ENCODE measurements at regions not wholly inside any gene's neighbourhood (a gene's known extent, or its start where the extent isn't known, plus 50 kb on each side); places are given as distances from the start of the nearest gene placed in this dataset.

- TF ChIP-seq, protein P1, sequence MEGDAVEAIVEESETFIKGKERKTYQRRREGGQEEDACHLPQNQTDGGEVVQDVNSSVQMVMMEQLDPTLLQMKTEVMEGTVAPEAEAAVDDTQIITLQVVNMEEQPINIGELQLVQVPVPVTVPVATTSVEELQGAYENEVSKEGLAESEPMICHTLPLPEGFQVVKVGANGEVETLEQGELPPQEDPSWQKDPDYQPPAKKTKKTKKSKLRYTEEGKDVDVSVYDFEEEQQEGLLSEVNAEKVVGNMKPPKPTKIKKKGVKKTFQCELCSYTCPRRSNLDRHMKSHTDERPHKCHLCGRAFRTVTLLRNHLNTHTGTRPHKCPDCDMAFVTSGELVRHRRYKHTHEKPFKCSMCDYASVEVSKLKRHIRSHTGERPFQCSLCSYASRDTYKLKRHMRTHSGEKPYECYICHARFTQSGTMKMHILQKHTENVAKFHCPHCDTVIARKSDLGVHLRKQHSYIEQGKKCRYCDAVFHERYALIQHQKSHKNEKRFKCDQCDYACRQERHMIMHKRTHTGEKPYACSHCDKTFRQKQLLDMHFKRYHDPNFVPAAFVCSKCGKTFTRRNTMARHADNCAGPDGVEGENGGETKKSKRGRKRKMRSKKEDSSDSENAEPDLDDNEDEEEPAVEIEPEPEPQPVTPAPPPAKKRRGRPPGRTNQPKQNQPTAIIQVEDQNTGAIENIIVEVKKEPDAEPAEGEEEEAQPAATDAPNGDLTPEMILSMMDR (IDR thresholded peaks at IDR 0.05) = no peak
- no peak for TF ChIP-seq POLR2A (IDR thresholded peaks at IDR 0.05)
These were observed 494.3 kb downstream of the CCER1 start for GRCh38 chr12:90460681-90461080.
